Endothelial cell of umbilical vein (primary cell): ENCODE measurements at regions not wholly inside any gene's neighbourhood (a gene's known extent, or its start where the extent isn't known, plus 50 kb on each side); places are given as distances from the start of the nearest gene placed in this dataset.

Source experiments
- CTCF ChIP-seq, 2 donors: IDR thresholded peaks; 1 replicate in 1 of 2; 2 replicates in 1 of 2; pipeline ENCODE4 v1.5.1; 2011; ENCODE audit warnings: low read length in 2 of 2, mild to moderate bottlenecking in 2 of 2, moderate library complexity in 2 of 2, control low read depth in 1 of 2, inconsistent platforms in 1 of 2, low read depth in 1 of 2; ENCODE audit not compliant: insufficient read depth in 1 of 2; ENCODE audit errors: extremely low read depth in 1 of 2
- EZH2 ChIP-seq: IDR thresholded peaks from 2 replicates; pipeline ENCODE4 v1.6.1; 2012; ENCODE audit warnings: borderline replicate concordance, low read depth, mild to moderate bottlenecking, moderate library complexity, low read length, inconsistent platforms; ENCODE audit not compliant: severe bottlenecking
- FOS ChIP-seq: IDR thresholded peaks from 2 replicates; pipeline ENCODE4 v1.6.1; 2011; ENCODE audit warnings: mild to moderate bottlenecking, low read length, moderate library complexity, borderline replicate concordance; ENCODE audit not compliant: insufficient read depth
- GATA2 ChIP-seq: IDR thresholded peaks from 2 replicates; pipeline ENCODE4 v1.7.0; 2011; ENCODE audit warnings: low read depth, mild to moderate bottlenecking, moderate library complexity, mixed read lengths, low read length; ENCODE audit not compliant: insufficient read length, insufficient read depth
- JUN ChIP-seq: IDR thresholded peaks from 2 replicates; pipeline ENCODE4 v1.6.1; 2011; ENCODE audit warnings: borderline replicate concordance, low read depth; ENCODE audit not compliant: insufficient read length, insufficient read depth
- MAX ChIP-seq: IDR thresholded peaks from 2 replicates; pipeline ENCODE4 v1.6.1; 2011; ENCODE audit not compliant: insufficient read depth, insufficient read length
- MYC ChIP-seq: IDR thresholded peaks from one replicate; pipeline ENCODE4 v1.6.1; 2011; ENCODE audit warnings: mild to moderate bottlenecking, low read depth, low read length
- POLR2A ChIP-seq: IDR thresholded peaks from 2 replicates; pipeline ENCODE4 v1.6.1; 2012; ENCODE audit warnings: low read depth, mild to moderate bottlenecking, control low read depth, low read length
- POLR2AphosphoS5 ChIP-seq: IDR thresholded peaks from 2 replicates; pipeline ENCODE4 v1.6.1; 2012; ENCODE audit warnings: low read depth, mild to moderate bottlenecking, control low read depth, low read length, moderate library complexity; ENCODE audit not compliant: insufficient read depth

GRCh38 chr2:144137272-144137671 lies 382.6 kb downstream of the ZEB2 start:
- TF ChIP-seq CTCF (IDR thresholded peaks at IDR 0.05; ENCODE audit: extremely low read depth in 1 of 2, insufficient read depth in 1 of 2, low read depth in 1 of 2, low read length in 2 of 2) = no peak
- TF ChIP-seq EZH2 = no peak
- no peak for TF ChIP-seq MYC
- TF ChIP-seq POLR2AphosphoS5 = no peak
- no peak for TF ChIP-seq MAX
- no peak for TF ChIP-seq POLR2A
- no peak for TF ChIP-seq GATA2
- TF ChIP-seq JUN = no peak
- TF ChIP-seq FOS = no peak
